ENCODE measurements at regions not wholly inside any gene's neighbourhood (a gene's known extent, or its start where the extent isn't known, plus 50 kb on each side); places are given as distances from the start of the nearest gene placed in this dataset.

GRCh38 chr2:34954758-34955157, 1355.7 kb upstream of the FAM98A start:
- DNase-seq (ENCODE audit: low read depth), result no peak

- no peak for DNase-seq (ENCODE audit: low read depth)
Observed at GRCh38 chr2:34950797-34951196, 1351.7 kb upstream of the FAM98A start.

- DNase-seq (ENCODE audit: low read depth), result no peak
Observed at GRCh38 chr2:34949316-34949715, 1350.2 kb upstream of the FAM98A start.

- no peak for DNase-seq (ENCODE audit: low read depth)
Observed at GRCh38 chr2:34936089-34936488, 1337.0 kb upstream of the FAM98A start.

- no peak for DNase-seq (ENCODE audit: low read depth)
Observed at GRCh38 chr2:34912084-34912483, 1313.0 kb upstream of the FAM98A start.

GRCh38 chr2:34909992-34910705, 1311.0 kb upstream of the FAM98A start:
- no peak for DNase-seq (ENCODE audit: low read depth)

GRCh38 chr2:34907812-34908211, 1308.7 kb upstream of the FAM98A start:
- no peak for DNase-seq (ENCODE audit: low read depth)

- no peak for DNase-seq (ENCODE audit: low read depth)
Observed at GRCh38 chr2:34901739-34902138, 1302.6 kb upstream of the FAM98A start.

GRCh38 chr2:34899079-34899478, 1300.0 kb upstream of the FAM98A start:
- no peak for DNase-seq (ENCODE audit: low read depth)

GRCh38 chr2:34892766-34893165, 1293.7 kb upstream of the FAM98A start:
- no peak for DNase-seq (ENCODE audit: low read depth)

- no peak for DNase-seq (ENCODE audit: low read depth)
Observed at GRCh38 chr2:34892256-34892655, 1293.2 kb upstream of the FAM98A start.

GRCh38 chr2:34875091-34875745, 1276.1 kb upstream of the FAM98A start:
- DNase-seq (ENCODE audit: low read depth), result no peak

- DNase-seq (ENCODE audit: low read depth), result no peak
Observed at GRCh38 chr2:34853646-34854045, 1254.5 kb upstream of the FAM98A start.

GRCh38 chr2:34851804-34852203, 1252.7 kb upstream of the FAM98A start:
- DNase-seq (ENCODE audit: low read depth), result no peak

GRCh38 chr2:34849827-34850226, 1250.7 kb upstream of the FAM98A start:
- no peak for DNase-seq (ENCODE audit: low read depth)

GRCh38 chr2:34848691-34849090, 1249.6 kb upstream of the FAM98A start:
- DNase-seq (ENCODE audit: low read depth), result no peak

GRCh38 chr2:34848132-34848531, 1249.0 kb upstream of the FAM98A start:
- no peak for DNase-seq (ENCODE audit: low read depth)

GRCh38 chr2:34844629-34845028, 1245.5 kb upstream of the FAM98A start:
- no peak for DNase-seq (ENCODE audit: low read depth)

GRCh38 chr2:34838408-34838807, 1239.3 kb upstream of the FAM98A start:
- no peak for DNase-seq (ENCODE audit: low read depth)

GRCh38 chr2:34836361-34836760, 1237.3 kb upstream of the FAM98A start:
- no peak for DNase-seq (ENCODE audit: low read depth)

GRCh38 chr2:34831096-34831495, 1232.0 kb upstream of the FAM98A start:
- no peak for DNase-seq (ENCODE audit: low read depth)

GRCh38 chr2:34828481-34828880, 1229.4 kb upstream of the FAM98A start:
- no peak for DNase-seq (ENCODE audit: low read depth)

GRCh38 chr2:34827398-34827797, 1228.3 kb upstream of the FAM98A start:
- no peak for DNase-seq (ENCODE audit: low read depth)

GRCh38 chr2:34825686-34826085, 1226.6 kb upstream of the FAM98A start:
- no peak for DNase-seq (ENCODE audit: low read depth)

Measured in stimulated activated CD8-positive, alpha-beta memory T cell treated with anti-CD3 and anti-CD28 coated beads, Interleukin-4, amount 100 ng/mL, for 24 hours (primary cell).